Stimulated activated CD4-positive, alpha-beta T cell treated with anti-CD3 and anti-CD28 coated beads, Interleukin-4, amount 100 ng/mL, for 1 hour (primary cell): ENCODE measurements at regions not wholly inside any gene's neighbourhood (a gene's known extent, or its start where the extent isn't known, plus 50 kb on each side); places are given as distances from the start of the nearest gene placed in this dataset.

Experiments used
- DNase-seq: peaks from one replicate; pipeline ENCODE4 v3.0.0-alpha.2; 2020

DNA sequence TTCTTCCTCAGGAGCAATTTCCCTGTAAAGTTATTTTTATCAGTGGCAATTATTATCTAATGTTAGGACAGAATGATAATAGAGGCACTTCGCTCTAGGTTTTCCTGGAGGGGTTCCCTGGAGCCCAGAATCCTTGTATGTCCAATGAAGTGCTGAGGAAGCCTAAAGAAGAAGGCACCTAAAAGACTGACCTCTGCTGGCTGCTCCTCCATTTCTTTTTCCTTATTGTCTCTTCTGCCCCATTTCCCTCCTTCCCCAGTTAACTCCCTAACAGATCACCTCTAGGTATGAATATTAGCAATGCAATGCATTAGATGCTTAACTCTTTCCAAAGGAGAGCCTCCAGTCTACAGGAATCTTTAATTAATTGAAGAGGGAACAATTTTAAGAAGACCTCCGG, 985.4 kb downstream of the DIAPH3 start:
- DNase-seq: no peak

DNA sequence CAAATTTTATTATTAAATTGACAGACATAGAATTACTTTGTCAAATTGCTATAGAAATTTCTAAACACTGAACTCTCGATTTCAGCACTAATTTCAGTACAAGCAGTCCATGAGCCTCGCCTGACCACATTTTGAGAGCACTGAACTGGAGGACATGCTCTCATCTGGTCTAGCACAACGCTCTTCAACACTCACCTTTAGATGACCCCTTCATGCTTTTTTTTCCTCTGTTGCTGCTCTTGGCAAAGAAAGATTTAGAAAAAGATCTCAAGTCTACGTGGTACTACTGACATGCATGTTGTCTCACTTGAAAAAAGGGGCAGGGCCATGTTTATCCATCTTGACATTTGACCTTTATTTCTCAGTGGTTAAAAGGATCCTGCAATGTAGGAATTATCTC, 981.5 kb downstream of the DIAPH3 start:
- DNase-seq: no peak

DNA sequence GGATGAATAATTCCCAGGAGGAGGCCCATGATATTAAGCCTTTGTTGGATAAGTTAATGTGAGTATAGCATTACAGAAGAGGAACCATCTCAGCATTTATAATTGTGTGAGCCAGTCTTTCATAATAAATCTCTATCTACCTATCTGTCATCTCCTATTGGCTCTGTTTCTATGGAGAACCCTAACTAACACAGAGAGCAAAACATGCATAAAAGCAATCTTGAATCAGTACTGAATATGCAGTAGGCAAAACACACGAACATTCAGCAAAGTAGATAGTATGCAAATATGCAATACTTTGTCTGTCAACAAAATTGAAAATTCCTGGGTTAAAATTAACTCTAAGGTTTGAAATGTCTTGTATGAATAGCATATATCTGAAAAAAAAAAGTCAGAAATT, 966.3 kb downstream of the DIAPH3 start:
- DNase-seq: no peak

DNA sequence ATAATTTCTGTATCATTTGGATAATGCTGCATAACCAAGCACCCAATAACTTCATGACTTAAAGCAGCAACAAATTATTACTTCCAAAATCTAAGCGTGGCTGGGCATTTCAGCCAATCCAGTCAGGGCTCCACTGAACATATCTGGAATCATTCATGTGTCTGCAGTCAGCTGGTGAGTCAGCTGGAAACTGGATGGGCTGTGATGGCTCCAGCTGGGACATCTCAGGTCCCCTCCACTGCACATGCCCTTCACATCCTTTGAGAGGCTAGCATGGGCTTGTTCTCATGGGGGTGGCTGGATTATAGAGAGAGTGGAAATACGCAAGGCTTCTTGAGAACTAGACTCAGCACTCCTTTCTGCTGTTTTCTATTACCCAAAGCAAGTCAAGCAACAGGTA, 961.9 kb downstream of the DIAPH3 start:
- DNase-seq: no peak

DNA sequence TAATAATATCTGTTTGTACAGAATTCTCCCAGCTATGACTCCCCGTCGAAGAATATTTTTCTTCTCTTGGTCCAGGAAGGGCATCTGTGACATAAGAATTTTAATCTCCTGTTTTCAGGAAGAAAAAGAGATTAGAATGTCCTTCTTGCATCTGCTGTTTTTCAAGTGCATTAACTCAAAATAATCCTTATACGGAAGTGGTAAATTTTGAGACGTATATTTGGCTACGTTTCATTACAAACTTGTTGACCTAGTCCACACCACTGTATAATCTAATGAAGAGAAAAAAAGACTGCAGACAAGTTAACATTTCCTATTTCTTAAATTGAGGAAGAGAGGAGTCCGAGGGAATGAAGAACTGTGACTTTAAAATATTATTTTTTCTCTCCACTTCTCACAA, 959.9 kb downstream of the DIAPH3 start:
- no peak for DNase-seq

DNA sequence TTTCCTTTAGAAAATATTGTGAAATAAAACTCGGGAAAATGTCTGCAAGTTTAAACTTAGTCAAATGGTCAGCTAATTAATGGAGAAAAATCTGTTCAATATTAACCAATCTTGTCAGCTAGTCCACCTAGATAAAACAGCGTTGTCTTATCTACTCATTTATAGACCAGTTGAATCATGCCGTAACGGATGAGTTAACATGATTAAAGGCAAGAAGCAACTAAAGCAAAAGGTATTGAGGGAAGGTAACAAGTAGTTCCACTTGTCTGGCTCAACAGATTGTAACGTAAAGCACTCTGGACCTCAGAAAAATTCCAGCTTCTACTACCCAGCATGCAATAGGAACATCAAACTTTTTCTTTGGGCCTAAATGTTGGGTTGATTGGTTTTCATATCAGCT, 958.2 kb downstream of the DIAPH3 start:
- DNase-seq: no peak

DNA sequence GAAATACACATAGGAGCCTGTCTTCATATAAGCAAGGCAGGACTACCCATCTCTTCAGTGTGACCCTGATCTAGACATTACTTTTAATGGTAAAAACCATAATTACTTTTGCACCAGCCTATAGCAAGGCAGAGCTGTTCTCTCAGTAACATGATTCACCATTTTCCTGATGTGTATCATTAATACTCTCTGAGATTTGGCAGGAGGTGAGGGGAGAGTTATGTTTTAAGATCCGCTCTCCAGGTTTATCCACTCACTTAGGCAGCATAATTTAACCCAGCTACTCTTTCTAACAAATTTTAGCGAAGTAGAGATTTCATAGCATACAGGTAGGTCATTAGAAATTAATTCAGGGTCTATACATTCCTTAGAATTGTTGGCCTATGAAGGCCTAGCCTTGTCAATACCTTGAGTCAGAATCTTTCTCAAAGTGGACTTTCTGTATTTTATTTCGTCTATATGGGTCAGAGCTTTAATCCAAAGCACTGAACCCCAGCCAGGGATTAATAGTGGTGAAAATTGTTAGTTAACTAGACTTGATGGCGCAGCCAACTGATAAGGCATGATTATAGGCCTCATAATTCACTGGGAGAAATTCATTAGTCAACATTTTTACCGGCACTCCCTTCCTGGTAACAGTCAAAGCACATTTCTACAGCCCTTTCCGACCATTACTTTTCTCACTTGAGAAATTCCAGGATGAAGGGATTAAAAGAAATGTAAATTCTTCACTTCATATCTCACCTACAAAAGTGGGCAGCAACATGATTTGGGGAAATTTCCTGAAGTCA, 955.1 kb downstream of the DIAPH3 start:
- DNase-seq: no peak

DNA sequence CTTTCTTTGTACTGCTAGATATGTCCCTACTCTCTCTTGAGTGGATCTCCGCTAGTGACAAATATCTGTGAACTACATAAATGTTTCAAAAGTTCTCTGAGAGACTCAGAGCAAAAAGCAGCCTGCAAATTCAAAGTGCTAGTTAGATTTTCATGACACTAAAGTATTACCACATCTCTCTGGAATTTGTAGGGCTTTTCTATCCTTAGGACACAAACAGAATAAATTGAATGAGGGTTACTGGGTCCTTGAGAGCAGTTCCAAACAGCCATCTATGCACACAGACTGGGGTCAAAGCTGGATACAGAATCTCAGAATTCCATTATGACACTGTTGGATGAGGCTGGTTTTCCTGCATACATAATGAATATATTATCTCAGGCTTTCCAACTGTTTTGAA, 953.2 kb downstream of the DIAPH3 start:
- no peak for DNase-seq

DNA sequence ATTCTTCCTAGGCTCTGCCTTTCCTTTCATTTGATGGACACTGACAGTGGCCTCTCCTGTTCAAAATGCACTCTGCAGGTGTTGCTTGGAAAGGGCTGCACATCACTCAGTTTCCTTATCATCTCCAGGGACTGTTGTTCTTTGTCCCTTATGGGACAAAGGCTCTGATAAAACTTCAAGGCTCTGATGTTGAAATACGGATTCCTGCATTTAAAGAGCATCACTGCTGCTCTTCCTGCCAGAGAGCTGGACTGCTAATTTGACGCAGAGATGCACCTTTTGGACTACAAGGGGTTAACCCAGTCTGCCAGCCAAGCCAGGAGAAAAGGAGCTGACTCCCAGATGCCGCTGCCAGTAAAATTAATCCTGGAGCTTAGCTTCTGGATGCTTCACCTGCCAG, 952.1 kb downstream of the DIAPH3 start:
- DNase-seq: no peak

DNA sequence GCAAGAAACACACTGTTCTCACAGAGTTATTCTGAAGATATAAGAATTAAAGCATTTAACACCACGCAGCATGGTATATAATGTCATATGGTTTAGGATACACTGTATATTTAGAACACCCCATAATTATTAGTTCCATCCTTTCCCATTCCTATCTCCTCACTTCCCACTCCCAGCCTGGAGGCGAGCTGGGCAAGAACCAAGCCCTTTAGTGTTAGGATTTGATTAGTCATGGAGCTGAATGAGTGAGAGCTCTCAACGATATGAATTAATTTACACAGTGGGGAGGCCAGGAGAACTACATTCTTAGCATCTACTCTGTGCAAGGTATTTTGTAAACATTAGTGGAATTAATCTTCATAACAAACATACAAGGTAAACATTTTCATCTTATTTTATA, 934.3 kb downstream of the DIAPH3 start:
- no peak for DNase-seq

DNA sequence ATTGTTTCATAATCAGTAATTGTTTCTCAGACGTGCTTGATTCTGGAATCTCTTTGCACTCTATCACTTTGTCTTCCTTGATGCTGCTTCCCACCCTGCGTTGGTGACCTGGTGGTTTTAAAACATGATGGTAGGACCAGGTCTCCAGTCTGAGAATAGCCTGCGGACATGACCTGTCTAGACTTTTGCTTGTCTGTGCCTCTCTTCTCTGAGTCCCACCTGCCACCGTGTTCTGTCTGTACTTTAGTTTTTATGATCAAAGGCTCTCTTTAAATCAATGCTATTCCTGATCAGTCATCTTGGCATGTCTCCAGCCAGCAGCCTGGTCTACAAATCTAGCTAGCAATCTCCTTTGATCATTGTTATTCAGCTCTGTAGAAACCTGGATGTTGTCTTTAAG, 933.9 kb downstream of the DIAPH3 start:
- no peak for DNase-seq

DNA sequence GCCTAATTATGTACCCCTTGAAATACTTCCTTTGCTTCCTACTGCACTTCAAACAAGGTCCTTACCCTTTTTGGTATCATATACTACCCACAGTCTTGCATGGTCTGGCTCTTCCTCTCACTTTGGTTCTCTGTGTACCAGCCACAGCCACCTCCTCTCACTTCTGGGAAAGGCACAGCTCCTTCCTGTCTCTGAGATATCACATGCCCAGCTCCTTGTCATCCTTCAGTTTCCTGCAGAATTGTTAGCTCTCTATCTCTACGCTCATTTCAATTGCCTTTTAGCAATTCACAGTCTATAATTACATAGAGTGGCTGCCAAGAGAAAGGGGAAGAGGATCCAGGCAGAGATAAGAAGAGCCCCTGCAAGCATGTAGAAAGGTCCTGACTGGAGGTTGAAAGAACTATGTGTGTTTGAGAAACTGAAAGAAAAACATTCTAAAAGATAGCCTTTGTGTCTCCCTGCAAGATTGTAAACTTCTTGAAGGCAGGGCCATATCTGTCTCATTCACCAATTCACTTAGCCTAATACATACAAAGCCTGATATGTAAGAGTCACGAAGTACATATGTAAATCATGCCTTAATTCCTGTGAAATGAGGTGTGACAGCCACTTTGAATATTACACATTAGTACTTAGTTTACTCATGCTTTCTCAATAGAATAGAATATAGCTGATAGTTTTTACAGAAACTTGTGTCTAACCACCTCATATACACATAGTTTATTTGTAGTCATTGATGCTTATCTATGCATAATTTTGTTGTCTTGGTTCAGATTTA, 933.1 kb downstream of the DIAPH3 start:
- no peak for DNase-seq

DNA sequence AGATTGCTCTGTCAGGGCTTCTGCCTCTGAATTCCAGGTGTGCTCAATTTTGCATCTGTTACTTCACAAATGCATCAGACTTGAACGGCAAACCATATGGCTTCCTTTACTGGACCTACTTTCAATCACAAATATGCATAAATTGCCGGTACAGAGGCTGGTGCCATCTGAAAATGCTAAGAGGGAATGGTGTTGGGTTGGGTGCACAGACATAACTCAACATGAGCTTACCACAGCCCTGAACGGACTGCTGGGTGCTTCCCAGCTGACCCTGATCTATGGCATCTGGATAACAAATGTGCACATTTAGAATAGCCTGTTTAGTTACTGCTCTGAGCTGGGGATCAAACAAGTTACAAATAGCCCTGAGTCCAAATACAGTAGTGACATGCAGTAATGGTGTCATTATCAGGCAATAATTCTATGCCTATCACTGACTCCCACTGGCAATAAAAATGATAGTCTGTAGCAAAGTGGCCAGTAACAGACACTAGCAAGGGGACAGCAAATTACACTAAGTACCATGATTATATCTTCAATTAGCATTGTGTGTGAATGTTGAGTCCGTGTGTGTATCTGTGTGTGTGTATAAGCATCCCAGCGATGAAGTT, 927.3 kb downstream of the DIAPH3 start:
- no peak for DNase-seq

DNA sequence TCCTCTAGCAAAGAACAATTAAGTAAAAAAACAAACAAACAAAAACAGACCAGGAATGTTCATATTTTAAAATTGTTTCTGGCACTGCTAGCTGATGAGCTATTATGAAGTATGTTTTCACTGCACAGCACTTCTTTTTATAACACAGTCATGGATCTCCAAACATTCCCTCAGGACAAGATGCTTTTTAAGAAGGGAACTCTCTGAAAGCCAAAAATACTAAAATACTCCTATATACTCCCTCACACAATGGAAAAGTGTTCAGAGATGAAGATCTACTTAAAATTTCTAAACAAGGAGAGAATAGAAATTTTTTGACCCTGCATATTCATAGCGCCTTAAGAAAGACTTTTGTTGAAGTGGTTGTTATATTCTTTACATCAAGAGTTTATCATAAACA, 926.8 kb downstream of the DIAPH3 start:
- DNase-seq: no peak

DNA sequence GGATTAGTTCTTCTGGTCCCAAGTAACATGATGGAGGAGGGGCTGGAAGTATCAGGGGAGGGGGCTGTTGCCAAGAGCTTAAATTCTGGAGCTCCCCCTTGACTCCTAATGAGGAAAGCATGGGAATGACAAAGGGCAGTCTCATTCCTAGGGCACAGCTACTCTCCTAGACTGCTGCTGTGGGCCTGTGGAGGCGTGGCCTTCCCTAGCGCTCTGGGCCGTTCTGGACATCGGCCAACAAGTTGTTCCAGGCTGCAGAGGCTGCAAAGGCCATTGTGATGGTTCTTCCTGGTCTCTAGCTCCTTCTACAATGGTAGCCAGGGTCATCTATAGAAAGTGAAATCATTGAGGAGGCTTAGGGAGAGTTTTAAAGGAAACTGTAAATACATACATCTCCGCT, 916.6 kb downstream of the DIAPH3 start:
- DNase-seq: no peak

DNA sequence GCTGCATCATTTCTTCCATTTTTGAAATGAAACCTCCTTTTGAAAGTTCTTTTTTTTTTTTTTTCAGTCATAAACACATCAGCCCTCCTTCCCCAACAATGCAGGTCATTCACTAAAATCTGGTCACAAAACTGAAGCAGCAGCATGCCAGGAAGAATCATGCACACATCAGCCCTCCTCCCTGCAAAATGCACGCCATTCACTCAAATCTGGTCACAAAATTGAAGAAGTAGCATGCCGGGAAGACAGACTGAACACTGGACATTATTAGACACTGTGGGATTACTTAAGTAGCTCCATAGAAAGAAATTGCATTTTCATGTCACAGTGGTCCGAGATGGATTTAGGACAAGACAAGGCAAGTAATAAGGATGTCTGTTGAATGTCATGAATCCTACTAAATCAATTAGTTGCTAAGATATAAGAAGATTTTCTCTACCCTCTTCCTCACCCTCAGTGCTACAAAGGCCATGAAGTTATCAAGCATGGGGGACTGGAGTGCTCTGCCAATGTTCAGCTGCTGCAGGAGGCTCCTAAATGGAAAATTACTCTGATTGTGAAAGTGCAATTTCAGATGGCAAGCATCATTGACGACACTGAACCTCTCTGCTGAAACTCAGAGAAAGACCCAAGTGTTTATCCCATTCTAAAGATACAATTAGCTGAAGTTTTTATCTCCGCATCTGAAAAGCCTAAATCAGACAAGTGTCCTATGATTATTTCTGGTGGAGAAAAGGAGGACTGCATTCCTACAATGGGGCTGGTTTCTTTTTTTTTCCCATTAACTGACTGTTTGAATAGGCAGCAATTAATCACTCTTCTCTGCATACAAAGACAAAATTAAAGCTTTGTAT, 913.2 kb downstream of the DIAPH3 start:
- DNase-seq: no peak

DNA sequence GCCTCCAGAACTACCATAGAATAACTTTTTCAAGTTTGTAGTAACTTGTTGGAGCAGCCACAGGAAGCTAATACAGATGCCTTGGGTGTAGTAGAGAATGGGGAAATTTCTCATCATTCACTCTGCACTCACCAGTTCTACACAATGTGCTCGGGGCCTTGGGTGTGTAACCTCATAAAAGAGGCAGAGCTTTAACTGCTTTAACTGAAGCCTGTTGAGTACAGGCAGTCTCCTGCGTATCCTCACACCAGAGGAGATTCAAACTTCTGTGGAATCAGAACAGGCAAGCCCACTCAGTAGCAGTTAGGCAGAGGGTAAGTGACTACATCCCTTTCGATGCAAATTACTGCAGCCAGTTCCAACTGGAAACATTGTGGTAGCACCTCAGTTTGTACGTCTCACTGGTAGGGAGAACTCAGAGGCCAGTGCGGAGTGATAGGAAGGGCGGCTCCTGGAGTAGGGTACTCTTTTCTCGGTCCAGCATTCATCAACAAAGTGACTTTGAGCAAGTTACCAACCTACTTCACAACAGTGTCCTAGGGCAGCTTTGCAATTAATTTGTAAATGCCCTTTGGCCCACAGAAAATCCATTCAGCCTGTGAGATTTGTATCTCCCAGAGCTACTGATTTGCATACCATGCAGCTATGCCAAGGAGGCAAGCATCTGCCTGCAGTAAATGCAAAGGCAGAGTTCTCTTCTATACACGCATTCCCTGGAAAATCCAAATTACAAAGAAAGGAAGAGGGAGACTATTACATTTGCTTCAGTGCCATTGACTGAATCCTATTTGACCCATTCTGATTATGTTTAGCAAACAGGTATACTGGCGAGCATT, 904.3 kb downstream of the DIAPH3 start:
- no peak for DNase-seq

DNA sequence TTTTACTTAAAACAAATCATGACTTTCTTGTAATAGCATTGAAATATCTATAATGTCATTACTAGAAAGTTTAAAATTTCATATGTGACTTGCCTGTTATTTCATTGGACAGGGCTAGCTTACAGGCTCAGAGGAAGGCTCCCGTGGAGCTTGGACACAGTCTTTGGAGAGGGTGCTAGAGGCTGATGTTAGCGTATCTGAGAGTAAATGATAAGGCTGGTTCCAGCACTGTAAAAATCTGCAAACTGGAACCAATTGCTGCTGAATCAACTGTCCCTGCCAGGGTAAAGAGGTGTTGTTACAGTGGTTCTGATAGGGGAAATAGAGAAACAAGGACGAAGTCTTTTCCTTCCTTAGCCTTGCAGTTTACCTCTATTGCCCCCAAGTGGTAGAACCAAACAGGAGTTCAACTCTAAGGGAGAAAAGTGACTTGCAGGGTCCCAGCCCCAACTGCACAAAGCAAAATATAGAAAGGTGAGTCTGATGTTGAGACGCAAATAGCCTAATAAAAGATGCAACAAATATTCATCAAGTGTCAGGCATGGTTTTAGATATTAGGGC, 901.7 kb downstream of the DIAPH3 start:
- DNase-seq: no peak

DNA sequence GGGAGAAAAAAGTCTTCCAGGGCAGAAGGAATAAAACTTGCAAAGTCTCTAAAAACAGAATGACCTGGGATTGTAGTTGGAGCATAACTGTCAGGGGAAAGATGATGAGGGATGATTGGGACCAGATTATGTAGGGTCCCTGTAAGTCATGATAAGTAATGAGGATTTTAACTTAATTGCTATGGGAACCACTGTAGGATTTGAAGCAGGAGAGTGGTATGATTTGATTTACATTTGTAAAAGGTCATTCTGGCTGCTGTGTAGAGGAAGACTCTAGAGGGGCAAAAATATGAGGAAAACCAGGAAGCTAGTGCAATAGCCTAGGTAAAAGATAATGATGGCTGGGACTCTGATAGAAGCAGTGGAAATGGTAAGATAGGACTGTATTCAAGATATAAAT, 900.2 kb downstream of the DIAPH3 start:
- no peak for DNase-seq

DNA sequence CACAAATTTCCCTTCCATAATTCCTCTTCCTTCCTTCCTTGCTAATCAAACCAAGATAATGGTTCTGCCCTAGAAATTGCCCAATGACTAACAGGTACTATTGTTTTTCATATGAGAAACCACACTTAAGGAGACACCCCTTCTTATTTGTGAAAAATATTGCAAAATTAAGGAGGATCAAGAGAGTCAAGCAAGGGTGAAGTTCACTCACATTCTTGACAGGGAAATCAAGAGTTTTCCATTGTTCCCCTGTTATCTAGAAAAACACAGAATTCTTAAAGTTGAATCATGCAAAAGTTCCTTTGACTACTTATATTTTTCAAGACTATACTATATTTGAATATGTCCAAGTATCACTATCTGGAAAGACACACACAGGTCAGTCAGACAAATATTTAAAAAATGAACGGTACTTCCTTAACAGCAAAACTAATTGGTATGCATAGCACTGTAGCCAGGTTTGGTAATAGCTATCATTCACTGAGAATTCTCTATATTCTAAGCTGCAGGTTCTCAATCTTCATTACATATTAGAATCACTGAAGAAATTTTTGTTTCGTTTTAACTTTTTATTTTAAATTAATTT, 897.2 kb downstream of the DIAPH3 start:
- DNase-seq: no peak

DNA sequence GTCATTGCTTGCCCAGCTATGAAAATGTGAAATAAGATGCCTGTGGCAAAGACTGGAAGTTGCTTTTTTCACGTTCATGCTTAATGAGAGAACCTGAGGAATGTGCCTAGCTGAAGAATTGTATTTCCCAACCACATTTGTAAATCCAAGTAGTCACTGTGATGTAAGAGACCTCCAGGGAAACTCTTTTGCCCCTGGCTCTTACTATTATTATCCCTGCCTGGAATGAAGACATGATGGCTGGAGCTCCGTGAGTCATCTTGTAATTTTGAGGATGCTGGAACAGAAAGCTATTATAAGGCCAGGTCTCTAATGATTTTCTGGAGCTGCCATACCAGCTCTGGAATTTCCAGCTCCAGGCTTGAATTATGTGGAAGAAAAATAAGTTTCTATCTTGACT, 894.3 kb downstream of the DIAPH3 start:
- no peak for DNase-seq

DNA sequence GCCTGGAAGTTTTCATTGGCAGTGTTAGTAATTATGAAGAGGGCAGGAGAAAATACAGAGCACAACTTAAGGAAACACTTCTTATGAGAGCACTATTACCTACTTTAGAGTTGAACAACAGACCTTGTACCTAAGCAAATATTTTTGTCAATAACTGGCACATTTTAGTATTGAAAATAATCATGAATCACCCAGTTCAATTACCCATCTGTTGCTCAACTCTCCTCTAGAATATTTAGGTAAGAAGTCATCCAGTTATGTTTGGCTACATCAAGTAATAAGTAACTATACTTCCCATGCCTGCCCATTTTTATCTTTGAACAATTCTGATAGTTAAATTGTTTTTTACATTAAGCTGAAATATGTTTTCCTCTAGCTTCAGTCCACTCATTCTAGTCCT, 893.4 kb downstream of the DIAPH3 start:
- DNase-seq: no peak
